NCI-H128 (cell line): ENCODE measurements at regions not wholly inside any gene's neighbourhood (a gene's known extent, or its start where the extent isn't known, plus 50 kb on each side); places are given as distances from the start of the nearest gene placed in this dataset.

Experiments used
- DNase-seq: peaks from one replicate; lab custom pipeline; 2025; ENCODE audit not compliant: unreplicated experiment; lab: John Stamatoyannopoulos, UW

- no peak for DNase-seq
Measured at GRCh38 chr7:31186202-31186601, 134.1 kb downstream of the ADCYAP1R1 start.

DNA sequence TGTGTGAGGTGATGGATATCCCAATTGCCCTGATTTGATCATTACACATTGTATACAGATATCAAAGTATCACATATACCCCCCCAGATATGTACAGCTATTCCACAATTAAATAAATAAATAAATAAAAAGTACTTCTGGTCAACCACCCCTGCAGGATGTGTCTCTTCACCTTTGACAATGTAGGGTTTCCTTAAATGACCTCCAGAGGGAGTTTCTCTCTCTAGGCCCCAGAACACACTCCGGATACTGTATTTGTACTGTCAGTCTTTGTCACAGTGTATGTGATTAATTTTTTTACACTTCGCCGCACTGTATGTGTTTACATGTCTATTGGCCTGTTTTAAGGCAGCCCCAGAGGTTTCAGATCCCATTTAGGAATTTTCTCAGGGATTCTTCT, 123.6 kb downstream of the ADCYAP1R1 start:
- no peak for DNase-seq

DNA sequence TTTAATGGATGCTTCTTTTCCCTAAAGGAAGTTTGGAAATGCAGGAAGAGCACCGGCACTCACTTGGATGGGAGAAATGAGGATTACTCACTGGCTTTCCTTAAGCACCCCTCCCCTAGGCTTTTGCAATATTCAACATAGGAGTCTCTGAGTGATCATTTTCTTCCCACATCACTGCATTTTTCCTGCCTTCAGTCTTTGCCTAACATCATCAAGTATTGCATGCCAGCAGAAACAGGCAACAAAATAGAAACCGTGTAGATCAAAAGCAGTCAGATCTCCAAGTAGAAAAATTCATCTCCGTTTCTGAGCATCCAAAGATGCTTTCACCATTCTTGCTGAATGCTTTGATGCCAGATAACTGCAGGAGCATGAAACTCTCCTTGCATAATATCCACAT, 119.9 kb downstream of the ADCYAP1R1 start:
- no peak for DNase-seq

DNA sequence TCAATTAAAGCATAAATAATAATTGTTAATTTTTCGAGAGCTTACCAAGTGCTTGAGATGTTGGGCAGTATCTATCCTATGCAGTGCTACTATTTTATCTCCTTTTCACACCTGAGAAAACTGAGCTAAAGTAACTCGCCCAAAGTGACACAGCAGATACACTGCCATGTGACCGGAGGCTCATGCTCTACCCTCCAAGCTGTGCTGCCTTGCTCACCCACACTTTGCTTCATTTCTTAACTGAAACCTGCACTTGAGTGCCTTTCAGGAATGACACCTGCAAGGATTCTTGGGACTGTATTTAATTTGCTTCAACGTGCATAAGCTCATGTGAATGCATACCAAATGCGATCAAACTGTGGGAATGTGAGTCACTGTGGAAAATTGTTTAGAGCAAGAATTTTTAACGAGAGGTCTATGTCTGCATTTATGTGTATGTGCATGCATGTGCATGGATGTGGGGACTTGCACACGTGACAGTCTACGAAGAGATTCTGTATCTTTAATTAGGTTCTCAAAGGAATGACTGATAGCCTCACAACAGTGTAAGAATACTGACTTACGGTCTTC, 119.2 kb downstream of the ADCYAP1R1 start:
- no peak for DNase-seq
